ENCODE measurements at regions not wholly inside any gene's neighbourhood (a gene's known extent, or its start where the extent isn't known, plus 50 kb on each side); places are given as distances from the start of the nearest gene placed in this dataset.

- TF ChIP-seq EZH2phosphoT487 (IDR thresholded peaks at IDR 0.05; ENCODE audit: insufficient read depth, low read depth) (no peak), EZH2 (IDR thresholded peaks at IDR 0.05; ENCODE audit: insufficient read depth, poor library complexity, severe bottlenecking) (no peak)
Measured at GRCh38 chr13:86309881-86310280, 510.7 kb upstream of the SLITRK6 start.

Measured in GM23248 (cell line).